ENCODE measurements at regions not wholly inside any gene's neighbourhood (a gene's known extent, or its start where the extent isn't known, plus 50 kb on each side); places are given as distances from the start of the nearest gene placed in this dataset.

DNA sequence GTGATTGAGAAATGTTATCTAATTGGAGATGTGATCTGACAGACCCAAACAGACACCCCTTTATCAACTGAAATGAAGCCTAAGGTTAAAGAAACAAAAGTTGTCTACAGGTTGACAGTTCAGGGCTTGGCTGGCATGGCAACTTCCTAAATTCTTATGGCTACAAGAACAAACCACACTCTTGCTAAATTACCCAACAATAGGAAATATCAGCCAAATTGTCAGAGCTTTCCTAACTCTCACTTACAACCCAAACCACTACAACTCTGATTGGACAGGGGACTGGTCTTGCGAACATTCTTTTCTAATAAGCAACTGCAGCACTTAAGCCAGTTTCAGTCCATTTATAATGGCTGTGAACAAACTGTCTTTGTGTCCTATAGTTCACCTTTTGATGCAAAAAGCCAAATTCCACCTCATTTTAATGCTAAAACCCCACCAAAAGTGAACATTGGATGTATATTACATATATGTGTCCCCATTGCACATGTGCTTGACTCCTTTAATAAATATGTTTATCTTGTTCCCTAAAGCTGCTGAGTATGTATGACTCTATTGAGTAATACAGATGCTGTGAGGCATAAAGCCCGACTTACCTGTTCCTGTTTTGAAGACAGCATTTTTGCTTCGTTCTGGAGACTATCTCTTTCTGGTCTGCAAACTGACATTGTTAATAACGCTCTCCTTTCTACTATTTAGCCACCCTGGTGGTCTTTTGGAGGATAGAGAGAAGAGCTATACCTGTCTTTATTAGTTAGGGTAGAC lies 101.3 kb upstream of the HMCN1 start:
- H3K4me3 Mint-ChIP-seq: no peak overlapping the region
- H3K36me3 Mint-ChIP-seq (ENCODE audit: low read depth): no peaks in the 10 kb centered on the region
- DNase-seq (no peak), ATAC-seq (no peak)
- no peaks in the 10 kb centered on the region for H3K27me3 Mint-ChIP-seq
- H3K9me3 ChIP-seq (ENCODE audit: control insufficient read depth, low read length, poor library complexity, severe bottlenecking): no peaks in the 10 kb centered on the region
- no peaks in the 10 kb centered on the region for H3K4me1 Mint-ChIP-seq
- H3K27ac Mint-ChIP-seq: no peak overlapping the region

DNA sequence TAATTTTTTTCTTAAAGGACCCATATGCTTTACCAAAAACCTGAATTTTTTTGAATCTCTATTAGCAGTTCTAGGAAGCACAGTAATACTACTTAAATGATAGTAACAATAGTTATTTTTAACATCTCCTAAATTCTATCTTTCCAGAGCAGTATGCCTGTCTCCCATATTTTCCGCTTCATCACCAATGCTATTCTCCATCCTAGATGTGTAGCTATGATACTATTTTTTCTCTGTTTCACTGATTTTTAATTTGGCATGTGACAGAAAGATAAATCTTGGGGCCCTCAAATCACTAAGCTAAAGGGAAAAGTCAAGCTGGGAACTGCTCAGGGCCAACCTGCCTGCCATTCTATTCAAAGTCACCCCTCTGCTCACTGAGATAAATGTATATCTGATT lies 102.3 kb upstream of the HMCN1 start:
- no peak overlapping the region for H3K4me3 Mint-ChIP-seq
- ATAC-seq: no peak
- H3K27ac Mint-ChIP-seq: no peak overlapping the region
- DNase-seq: no peak
- no peaks in the 10 kb centered on the region for H3K27me3 Mint-ChIP-seq
- no peaks in the 10 kb centered on the region for H3K4me1 Mint-ChIP-seq
- no peaks in the 10 kb centered on the region for H3K36me3 Mint-ChIP-seq (ENCODE audit: low read depth)
- no peaks in the 10 kb centered on the region for H3K9me3 ChIP-seq (ENCODE audit: control insufficient read depth, low read length, poor library complexity, severe bottlenecking)

DNA sequence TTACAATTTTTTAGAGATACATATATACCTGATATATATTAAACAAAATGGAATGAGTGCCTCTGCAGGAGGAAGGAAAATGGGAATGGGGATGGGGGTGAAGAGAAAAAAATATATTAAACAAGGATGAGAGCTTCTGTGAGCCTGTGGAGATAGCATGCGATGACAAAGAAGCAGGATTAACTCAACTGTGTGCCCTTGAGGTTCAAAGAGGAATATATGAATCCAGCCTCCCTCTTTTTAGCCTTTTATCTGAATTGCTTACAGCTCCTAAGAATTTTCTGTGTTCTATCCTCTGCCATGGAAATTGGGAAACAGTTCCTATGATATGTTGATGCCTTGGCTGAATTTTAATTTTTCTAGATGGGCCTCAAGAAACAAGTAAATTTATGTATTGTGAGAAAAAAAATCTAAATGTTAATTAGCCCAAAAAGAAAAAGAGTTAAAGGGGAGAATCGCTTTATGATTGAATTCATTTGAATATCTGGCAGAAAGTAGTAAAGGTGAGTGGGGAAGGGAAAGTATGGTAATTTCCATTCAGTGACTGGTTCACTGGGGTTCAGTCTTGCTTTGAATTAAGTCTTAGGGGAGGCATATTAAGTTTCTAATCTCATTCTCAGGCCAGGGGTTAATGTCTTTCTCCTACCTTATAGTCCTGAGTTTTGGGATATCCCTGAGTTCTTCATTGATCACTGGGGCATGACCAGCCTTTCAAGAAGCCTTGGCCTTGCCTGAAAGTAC lies 106.3 kb upstream of the HMCN1 start:
- H3K4me3 Mint-ChIP-seq: no peak overlapping the region
- DNase-seq: no peak
- no peak for ATAC-seq
- H3K36me3 Mint-ChIP-seq (ENCODE audit: low read depth): peaks cover 2% of the 10 kb centered on the region
- H3K27ac Mint-ChIP-seq: no peak overlapping the region
- H3K4me1 Mint-ChIP-seq: peaks cover 2% of the 10 kb centered on the region
- H3K9me3 ChIP-seq (ENCODE audit: control insufficient read depth, low read length, poor library complexity, severe bottlenecking): no peaks in the 10 kb centered on the region
- H3K27me3 Mint-ChIP-seq: no peaks in the 10 kb centered on the region

DNA sequence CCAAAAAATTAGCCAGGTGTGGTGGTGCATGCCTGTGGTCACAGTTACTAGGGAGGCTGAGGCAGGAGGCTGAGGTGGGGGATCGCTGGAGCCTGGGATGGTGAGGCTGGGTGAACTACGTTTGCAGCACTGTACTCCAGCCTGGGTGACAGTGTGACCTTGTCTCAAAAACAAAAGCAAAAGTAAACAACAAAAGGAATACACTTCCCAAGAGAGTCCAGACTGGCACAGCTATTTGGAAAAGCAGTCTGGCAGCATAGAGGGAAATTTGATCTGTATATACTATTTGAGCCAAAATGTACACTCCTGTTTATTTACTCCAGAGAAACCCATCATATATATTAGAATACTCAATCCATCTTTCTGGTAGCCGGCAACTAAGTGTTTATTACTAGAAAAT lies 107.0 kb upstream of the HMCN1 start:
- Mint-ChIP-seq H3K4me1 (peaks cover 2% of the 10 kb centered on the region), H3K27ac (no peak overlapping the region), H3K27me3 (no peaks in the 10 kb centered on the region), H3K4me3 (no peak overlapping the region), H3K36me3 (ENCODE audit: low read depth) (peaks cover 2% of the 10 kb centered on the region)
- no peak for DNase-seq
- no peaks in the 10 kb centered on the region for H3K9me3 ChIP-seq (ENCODE audit: control insufficient read depth, low read length, poor library complexity, severe bottlenecking)
- ATAC-seq: no peak

DNA sequence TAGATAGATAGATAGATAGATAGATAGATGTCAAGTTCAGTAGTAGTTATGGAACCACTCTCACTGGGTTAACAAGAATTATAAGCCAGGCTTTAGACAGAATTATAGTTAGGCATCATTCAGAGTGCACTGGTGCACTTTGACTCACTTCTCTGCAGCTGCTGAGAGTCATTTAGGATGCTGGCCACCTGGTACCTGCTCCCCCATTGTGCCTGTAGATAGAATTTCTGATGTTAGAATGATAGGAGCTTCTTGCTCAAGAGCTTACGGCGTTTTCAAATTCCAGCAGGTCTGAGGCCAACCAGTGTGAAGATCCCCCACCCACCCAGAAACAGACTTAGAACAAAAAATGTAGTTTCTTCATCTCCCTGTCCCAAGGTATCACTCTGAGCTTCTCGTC lies 107.8 kb upstream of the HMCN1 start:
- Mint-ChIP-seq H3K36me3 (ENCODE audit: low read depth) (peaks cover 2% of the 10 kb centered on the region), H3K27ac (peak overlapping the region; percentile 32), H3K4me3 (no peak overlapping the region), H3K4me1 (peaks cover 2% of the 10 kb centered on the region), H3K27me3 (no peaks in the 10 kb centered on the region)
- ATAC-seq (no peak), DNase-seq (no peak)
- H3K9me3 ChIP-seq (ENCODE audit: control insufficient read depth, low read length, poor library complexity, severe bottlenecking): no peaks in the 10 kb centered on the region

DNA sequence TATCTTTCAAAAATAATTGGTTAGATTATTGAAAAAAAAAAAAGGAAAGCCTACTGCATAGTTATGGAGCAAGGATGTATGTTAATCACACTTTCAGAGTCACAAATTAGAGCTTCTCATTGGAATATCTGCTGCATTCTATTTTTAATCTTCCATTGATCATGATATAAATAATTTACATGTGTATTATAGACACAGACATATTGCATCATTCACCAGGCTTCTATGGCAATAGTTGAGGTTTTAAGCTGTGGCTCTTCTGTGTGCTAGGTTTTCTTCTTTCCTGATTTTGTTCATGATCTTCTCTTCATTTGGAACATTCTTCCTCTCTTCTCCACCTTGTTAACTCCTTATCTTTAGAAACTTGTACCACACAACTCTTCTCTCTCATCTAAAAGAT lies 123.2 kb upstream of the HMCN1 start:
- no peaks in the 10 kb centered on the region for H3K4me1 Mint-ChIP-seq
- peaks cover 3% of the 10 kb centered on the region for H3K36me3 Mint-ChIP-seq (ENCODE audit: low read depth)
- no peak for DNase-seq
- ATAC-seq: no peak
- H3K27me3 Mint-ChIP-seq: no peaks in the 10 kb centered on the region
- H3K4me3 Mint-ChIP-seq: no peak overlapping the region
- H3K27ac Mint-ChIP-seq: no peak overlapping the region
- peaks cover 2% of the 10 kb centered on the region for H3K9me3 ChIP-seq (ENCODE audit: control insufficient read depth, low read length, poor library complexity, severe bottlenecking)

DNA sequence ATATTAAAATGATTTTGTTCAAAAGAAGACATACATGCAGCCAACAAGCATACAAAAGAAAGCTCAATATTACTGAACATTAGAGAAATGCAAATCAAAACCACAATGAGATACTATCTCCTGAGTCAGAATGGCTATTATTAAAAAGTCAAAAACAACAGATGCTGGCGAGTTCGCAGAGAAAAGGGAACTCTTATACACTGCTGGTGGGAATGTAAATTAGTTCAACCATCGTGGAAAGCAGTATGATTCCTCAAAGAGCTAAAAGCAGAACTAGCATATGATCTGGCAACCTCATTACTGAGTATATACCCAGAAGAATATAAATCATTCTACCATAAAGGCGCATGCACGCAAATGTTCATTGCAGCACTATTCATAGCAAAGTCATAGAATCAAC lies 126.0 kb upstream of the HMCN1 start:
- no peak overlapping the region for H3K27ac Mint-ChIP-seq
- H3K4me1 Mint-ChIP-seq: no peaks in the 10 kb centered on the region
- H3K36me3 Mint-ChIP-seq (ENCODE audit: low read depth): no peaks in the 10 kb centered on the region
- no peak overlapping the region for H3K4me3 Mint-ChIP-seq
- H3K9me3 ChIP-seq (ENCODE audit: control insufficient read depth, low read length, poor library complexity, severe bottlenecking): no peaks in the 10 kb centered on the region
- no peak for DNase-seq
- no peaks in the 10 kb centered on the region for H3K27me3 Mint-ChIP-seq
- no peak for ATAC-seq

DNA sequence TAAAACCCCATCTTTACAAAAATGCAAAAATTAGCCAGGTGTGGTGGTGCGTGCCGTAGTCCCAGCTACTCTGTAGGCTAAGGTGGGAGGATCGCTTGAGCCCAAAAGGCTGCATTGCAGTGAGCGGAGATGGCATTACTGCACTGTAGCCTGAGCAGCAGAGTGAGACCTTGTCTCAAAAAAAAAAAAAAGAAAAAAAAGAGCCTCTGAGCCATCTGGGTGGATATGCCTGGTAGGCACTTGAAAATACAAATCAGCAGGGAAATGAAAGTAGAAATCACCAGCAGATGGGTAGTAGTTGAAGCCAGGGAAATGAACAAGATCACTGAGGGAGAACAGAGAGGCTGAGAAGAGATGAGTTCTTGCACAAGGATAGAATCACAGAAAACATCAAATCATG lies 131.0 kb upstream of the HMCN1 start:
- Mint-ChIP-seq H3K36me3 (ENCODE audit: low read depth) (no peaks in the 10 kb centered on the region), H3K27ac (no peak overlapping the region), H3K4me3 (no peak overlapping the region), H3K27me3 (no peaks in the 10 kb centered on the region), H3K4me1 (peaks cover 3% of the 10 kb centered on the region)
- ATAC-seq (peak; percentile 67), DNase-seq (no peak)
- H3K9me3 ChIP-seq (ENCODE audit: control insufficient read depth, low read length, poor library complexity, severe bottlenecking): no peaks in the 10 kb centered on the region

DNA sequence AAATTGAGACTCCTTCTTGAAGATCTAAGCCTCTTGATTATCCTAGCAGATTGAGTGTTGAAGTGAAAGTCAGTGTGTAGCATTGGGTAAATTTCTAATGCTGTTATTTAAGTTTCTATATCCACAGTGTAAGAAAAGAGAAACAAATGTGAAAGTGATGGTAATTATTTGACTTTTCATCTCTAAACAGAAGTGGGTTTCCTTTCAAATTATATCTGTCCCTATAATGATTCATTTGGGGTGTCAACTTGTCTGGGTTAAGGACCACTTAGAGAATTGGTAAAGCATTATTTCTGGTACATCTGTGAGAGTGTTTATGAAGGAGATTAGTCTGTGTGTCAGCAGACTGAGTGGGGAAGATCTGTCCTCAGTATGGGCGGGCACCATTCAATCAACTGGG lies 133.0 kb upstream of the HMCN1 start:
- no peak for ATAC-seq
- no peak overlapping the region for H3K4me3 Mint-ChIP-seq
- H3K27me3 Mint-ChIP-seq: no peaks in the 10 kb centered on the region
- no peak overlapping the region for H3K27ac Mint-ChIP-seq
- no peaks in the 10 kb centered on the region for H3K36me3 Mint-ChIP-seq (ENCODE audit: low read depth)
- H3K4me1 Mint-ChIP-seq: peaks cover 3% of the 10 kb centered on the region
- DNase-seq: no peak
- H3K9me3 ChIP-seq (ENCODE audit: control insufficient read depth, low read length, poor library complexity, severe bottlenecking): no peaks in the 10 kb centered on the region

DNA sequence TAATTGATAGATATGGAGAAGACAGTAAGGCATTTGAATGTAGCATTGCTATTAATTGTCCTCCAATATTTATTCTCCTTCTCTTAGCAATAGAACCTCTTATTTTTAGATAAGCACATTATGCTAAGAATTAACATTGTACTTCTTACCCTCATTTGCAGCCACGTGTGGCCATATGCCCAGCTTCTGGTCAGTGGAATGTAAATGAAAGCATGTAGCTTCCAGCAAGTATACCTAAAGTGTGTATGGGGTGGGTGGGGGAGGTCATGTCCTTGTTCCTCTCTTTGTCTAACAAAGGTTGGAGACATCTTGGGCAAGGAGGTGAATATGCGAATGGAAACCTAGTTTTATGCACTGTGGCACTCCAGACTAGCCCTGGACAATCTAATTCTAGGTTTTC lies 133.6 kb upstream of the HMCN1 start:
- Mint-ChIP-seq H3K36me3 (ENCODE audit: low read depth) (no peaks in the 10 kb centered on the region), H3K4me1 (peaks cover 9% of the 10 kb centered on the region), H3K27me3 (no peaks in the 10 kb centered on the region), H3K4me3 (no peak overlapping the region), H3K27ac (no peak overlapping the region)
- H3K9me3 ChIP-seq (ENCODE audit: control insufficient read depth, low read length, poor library complexity, severe bottlenecking): no peaks in the 10 kb centered on the region
- DNase-seq: no peak
- ATAC-seq: no peak

DNA sequence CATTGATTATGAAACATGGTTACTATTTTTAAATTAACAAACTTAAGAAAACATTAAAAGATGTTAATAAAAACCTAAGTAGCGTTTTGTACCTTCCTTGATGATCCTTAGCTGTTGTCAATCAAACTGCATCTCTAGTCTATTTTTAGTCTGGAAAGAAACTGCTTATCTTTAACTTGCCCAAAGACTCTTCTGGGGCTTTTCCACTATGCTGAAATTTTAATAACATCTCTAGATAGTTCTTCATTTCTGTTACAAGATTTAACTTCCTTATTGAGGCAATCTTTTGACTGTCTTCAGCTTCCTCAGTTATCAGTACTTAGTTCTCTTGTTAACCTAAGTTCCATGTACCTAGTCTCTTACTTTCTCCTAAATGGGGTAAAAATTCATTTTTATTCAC lies 135.9 kb upstream of the HMCN1 start:
- Mint-ChIP-seq H3K4me3 (no peak overlapping the region), H3K36me3 (ENCODE audit: low read depth) (no peaks in the 10 kb centered on the region), H3K27ac (no peak overlapping the region), H3K27me3 (no peaks in the 10 kb centered on the region), H3K4me1 (peaks cover 25% of the 10 kb centered on the region)
- no peak for DNase-seq
- no peaks in the 10 kb centered on the region for H3K9me3 ChIP-seq (ENCODE audit: control insufficient read depth, low read length, poor library complexity, severe bottlenecking)
- ATAC-seq: no peak

DNA sequence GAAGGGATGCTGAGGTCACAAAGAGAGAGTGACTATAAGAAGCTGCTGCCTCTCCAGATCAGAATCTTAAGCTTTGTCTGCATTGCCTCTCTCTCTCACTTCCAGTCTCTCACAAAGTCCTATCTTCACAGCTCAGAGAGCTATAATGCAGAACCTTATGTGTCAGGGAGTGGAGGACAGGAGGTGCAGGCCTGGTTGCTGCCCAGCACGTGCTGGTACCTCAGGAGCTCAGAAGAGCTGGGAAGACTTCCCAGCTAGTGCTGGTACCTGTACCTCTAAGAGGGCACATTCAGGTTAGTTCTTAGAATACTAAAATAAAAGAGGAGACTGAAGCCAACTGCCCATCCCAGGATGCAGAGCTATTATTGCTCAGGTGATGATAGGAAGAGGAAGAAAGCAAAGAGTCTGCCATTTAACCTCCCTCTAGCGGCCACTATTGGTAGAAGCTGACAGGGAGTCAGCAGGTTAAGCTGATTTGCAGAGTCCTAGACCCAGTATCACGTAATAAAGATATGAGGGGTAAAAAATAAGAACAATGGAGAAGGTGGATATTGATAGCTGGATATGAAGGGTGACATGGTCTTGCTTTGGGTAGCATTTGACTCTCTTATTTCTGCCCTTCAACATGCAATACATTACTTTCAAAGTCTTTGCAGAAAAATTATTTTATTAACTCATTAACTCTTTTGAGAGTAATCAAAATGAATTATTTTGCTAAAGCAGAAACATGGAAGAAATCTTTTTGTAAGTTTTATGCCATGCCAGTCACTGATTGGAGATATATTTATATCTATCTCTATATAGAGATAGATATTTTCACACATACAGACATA lies 138.1 kb upstream of the HMCN1 start:
- H3K36me3 Mint-ChIP-seq (ENCODE audit: low read depth): peaks cover 4% of the 10 kb centered on the region
- H3K27ac Mint-ChIP-seq: peak overlapping the region; percentile 77
- DNase-seq (peak in 2 of 3 donors; percentile 14 to 55), ATAC-seq (peak; percentile 92)
- H3K9me3 ChIP-seq (ENCODE audit: control insufficient read depth, low read length, poor library complexity, severe bottlenecking): no peaks in the 10 kb centered on the region
- no peak overlapping the region for H3K4me3 Mint-ChIP-seq
- H3K27me3 Mint-ChIP-seq: no peaks in the 10 kb centered on the region
- peaks cover 33% of the 10 kb centered on the region for H3K4me1 Mint-ChIP-seq

DNA sequence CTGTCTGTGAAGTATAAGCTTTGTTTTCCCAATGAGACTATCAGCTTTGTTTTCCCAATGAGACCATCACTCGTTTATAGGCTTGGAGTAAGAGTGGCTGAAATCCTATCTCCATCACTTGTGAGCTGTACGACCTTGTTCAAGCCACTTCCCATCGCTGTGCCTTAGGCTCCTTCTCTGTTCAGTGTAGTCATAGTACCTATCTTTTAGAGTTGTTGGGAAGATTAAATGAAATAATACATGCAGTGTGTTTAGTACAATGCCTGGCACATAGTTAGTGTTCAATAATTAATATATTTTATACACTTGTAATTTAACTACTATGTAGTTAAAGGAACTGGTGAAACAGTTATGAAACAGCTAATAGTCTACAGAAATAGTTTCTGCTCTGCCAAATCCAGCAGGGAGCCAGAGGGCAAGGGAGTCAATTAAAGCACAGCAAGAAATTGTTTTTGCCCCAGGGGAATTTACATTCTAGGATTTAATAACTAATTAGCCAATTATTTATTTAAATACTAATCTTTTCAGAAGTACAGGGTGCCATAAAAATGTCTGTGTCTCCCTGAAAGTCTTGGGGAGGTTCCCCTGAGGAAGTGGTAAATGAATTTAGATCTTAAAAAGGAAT lies 139.3 kb upstream of the HMCN1 start:
- H3K9me3 ChIP-seq (ENCODE audit: control insufficient read depth, low read length, poor library complexity, severe bottlenecking): no peaks in the 10 kb centered on the region
- Mint-ChIP-seq H3K36me3 (ENCODE audit: low read depth) (peaks cover 4% of the 10 kb centered on the region), H3K27me3 (no peaks in the 10 kb centered on the region), H3K4me1 (peaks cover 33% of the 10 kb centered on the region), H3K4me3 (no peak overlapping the region), H3K27ac (peak overlapping the region; percentile 77)
- DNase-seq (no peak), ATAC-seq (no peak)

Data from T-helper 17 cell (primary cell).